ENCODE measurements at regions not wholly inside any gene's neighbourhood (a gene's known extent, or its start where the extent isn't known, plus 50 kb on each side); places are given as distances from the start of the nearest gene placed in this dataset.
"Not testable (repeated sequence)": the region's sequence is repeated elsewhere in the genome, so short reads cannot be mapped to it uniquely, and the experiment has no call there.

DNA sequence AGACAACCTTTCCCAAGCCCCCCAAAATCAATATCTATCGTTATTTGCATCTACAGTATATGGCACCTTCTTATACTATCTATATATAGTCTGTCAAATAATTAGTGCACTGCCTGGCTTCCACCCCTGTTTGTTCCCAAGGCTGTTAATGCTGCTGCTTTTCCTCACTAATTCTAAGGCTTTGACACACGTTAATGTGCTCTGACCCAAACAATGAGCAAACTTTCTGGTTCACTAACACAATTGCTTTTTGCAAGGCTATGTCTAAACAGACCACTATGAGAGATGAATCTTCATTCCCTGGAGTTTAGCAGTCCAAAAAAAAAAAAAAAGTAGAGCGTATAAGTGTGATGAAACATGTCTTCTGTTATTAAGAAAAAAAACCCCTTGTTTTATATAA, 360.9 kb upstream of the AGA start:
- 51 to 69% (median 56%) methylated on average over 3 of the region's 3 CpGs for WGBS, 5 donors
- no peak overlapping the region for H3K4me3 ChIP-seq
- no peaks in the 10 kb centered on the region for H3K27me3 ChIP-seq (replicated peaks in 1 of 7)
- TF ChIP-seq POLR2AphosphoS5 (IDR thresholded peaks at IDR 0.05) (no peak), POLR2A (IDR thresholded peaks at IDR 0.05) (no peak)
- intact Hi-C loops (cut with DNase I; ENCODE audit: low total_unique reads) = no loop called here
- DNase-seq = no peak
- H3K4me1 ChIP-seq = no peaks in the 10 kb centered on the region
- no peaks in the 10 kb centered on the region for H3K9me3 ChIP-seq
- no peak overlapping the region for H3K27ac ChIP-seq
- H3K36me3 ChIP-seq = no peaks in the 10 kb centered on the region

DNA sequence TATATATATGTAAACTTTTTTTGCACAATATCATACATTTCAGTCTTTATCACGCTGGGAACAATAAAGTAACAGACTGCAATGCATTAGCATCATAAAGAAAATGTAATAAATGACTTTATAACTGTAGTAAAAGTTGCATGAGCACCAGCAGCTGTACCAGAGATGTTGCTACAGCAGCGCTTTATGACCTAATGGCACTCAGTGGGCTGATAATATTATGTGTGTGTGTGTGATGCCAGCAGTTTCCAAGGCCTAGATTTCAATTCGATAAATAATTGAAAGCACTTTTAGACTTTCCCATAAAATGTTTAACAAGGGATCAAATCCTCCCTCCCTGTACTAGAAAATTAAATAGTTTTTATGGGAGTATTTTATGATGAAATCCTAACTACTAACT, 367.6 kb upstream of the AGA start:
- Histone ChIP-seq H3K4me3 (no peak overlapping the region), H3K27ac (no peak overlapping the region), H3K27me3 (replicated peaks in 1 of 7) (no peaks in the 10 kb centered on the region), H3K36me3 (no peaks in the 10 kb centered on the region), H3K9me3 (peaks cover 0 to under 1% (median 0%) of the 10 kb centered on the region in 8 donors), H3K4me1 (no peaks in the 10 kb centered on the region)
- WGBS, 5 donors = 75 to 88% (median 78%) methylated on average over 3 of the region's 3 CpGs
- intact Hi-C loops (cut with DNase I; ENCODE audit: low total_unique reads) = no loop called here
- TF ChIP-seq, protein P1, sequence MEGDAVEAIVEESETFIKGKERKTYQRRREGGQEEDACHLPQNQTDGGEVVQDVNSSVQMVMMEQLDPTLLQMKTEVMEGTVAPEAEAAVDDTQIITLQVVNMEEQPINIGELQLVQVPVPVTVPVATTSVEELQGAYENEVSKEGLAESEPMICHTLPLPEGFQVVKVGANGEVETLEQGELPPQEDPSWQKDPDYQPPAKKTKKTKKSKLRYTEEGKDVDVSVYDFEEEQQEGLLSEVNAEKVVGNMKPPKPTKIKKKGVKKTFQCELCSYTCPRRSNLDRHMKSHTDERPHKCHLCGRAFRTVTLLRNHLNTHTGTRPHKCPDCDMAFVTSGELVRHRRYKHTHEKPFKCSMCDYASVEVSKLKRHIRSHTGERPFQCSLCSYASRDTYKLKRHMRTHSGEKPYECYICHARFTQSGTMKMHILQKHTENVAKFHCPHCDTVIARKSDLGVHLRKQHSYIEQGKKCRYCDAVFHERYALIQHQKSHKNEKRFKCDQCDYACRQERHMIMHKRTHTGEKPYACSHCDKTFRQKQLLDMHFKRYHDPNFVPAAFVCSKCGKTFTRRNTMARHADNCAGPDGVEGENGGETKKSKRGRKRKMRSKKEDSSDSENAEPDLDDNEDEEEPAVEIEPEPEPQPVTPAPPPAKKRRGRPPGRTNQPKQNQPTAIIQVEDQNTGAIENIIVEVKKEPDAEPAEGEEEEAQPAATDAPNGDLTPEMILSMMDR (IDR thresholded peaks at IDR 0.05 in 8 of 11, conservative IDR thresholded peaks at IDR 0.05 in 3 of 11) = no peak
- TF ChIP-seq POLR2A (IDR thresholded peaks at IDR 0.05) (no peak), POLR2AphosphoS5 (IDR thresholded peaks at IDR 0.05) (no peak)
- DNase-seq = no peak

DNA sequence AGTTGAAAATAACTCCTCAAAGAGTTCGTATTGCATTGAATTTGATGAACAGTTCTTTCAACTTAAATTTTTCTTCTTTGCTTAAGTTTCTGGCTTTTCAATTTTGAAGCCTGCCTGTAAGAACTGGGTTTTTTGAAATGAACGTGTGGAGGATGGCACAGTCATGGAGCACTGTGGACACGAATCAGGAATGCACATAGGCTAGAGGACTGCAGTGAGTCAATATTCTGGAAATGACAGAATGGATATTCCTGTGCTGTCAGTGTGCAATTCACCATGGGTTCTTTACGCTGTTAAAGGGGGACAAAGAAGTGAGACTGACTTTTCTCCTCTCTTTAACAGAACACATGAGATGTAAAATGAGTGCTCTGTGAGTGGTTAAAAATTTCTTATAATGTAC, 368.0 kb upstream of the AGA start:
- intact Hi-C loops (cut with DNase I; ENCODE audit: low total_unique reads) = no loop called here
- WGBS, 5 donors = 75 to 80% (median 77%) methylated on average over 4 of the region's 4 CpGs
- H3K27ac ChIP-seq = no peak overlapping the region
- peaks cover 0 to 5% (median 0%) of the 10 kb centered on the region in 8 donors for H3K9me3 ChIP-seq
- H3K4me1 ChIP-seq = no peaks in the 10 kb centered on the region
- H3K27me3 ChIP-seq (replicated peaks in 1 of 7) = no peaks in the 10 kb centered on the region
- no peak overlapping the region for H3K4me3 ChIP-seq
- TF ChIP-seq POLR2A (IDR thresholded peaks at IDR 0.05) (no peak), POLR2AphosphoS5 (IDR thresholded peaks at IDR 0.05) (no peak)
- TF ChIP-seq, protein P1 (IDR thresholded peaks at IDR 0.05 in 8 of 11, conservative IDR thresholded peaks at IDR 0.05 in 3 of 11) = no peak
- H3K36me3 ChIP-seq = no peaks in the 10 kb centered on the region
- DNase-seq = no peak

DNA sequence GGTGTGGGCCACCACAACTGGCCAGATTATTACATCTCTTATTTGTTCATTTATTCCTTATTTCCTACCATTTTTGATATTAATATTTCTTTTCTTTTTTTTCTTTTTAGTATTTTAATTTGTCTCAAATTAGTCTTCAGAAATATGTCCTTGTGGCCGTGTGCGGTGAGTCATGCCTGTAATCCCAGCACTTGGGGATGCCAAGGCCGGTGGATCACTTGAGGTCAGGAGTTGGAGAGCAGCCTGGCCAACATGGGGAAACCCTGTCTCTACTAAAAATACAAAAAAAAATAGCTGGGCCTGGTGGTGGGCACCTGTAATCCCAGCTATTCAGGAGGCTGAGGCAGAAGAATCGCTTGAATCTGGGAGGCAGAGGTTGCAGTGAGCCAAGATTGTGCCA, 376.2 kb upstream of the AGA start:
- DNase-seq; H3K36me3 ChIP-seq; H3K4me3 ChIP-seq; H3K4me1 ChIP-seq; intact Hi-C loops (cut with DNase I; ENCODE audit: low total_unique reads); H3K27ac ChIP-seq; H3K27me3 ChIP-seq (replicated peaks in 1 of 7): not testable (repeated sequence)
- peaks cover 0 to 14% (median 0%) of the 10 kb centered on the region in 8 donors for H3K9me3 ChIP-seq
- 76 to 94% (median 90%) methylated on average over 4 of the region's 4 CpGs for WGBS, 5 donors

DNA sequence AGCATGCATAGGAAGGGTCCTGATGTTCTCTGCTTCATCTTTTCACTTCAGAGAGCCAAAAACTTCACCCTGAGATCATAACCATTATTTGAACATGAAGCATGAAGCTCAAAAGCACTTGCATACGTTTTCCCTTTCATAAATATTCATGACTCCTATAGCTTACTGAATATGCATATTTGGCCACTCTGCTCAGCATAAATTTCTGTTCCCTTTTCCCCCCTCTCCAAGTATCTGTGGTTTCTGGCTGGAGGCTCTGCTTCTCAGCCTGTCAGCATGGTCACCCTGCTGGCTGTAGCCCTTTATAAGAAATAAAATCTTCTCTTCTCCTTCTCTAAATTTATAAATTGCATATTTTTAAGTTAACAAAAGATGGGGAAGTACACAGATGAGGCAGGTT, 384.7 kb upstream of the AGA start:
- 17 to 45% (median 31%) methylated on average over 1 of the region's 1 CpG for WGBS, 5 donors
- TF ChIP-seq POLR2AphosphoS5 (IDR thresholded peaks at IDR 0.05) (no peak), POLR2A (IDR thresholded peaks at IDR 0.05) (no peak)
- TF ChIP-seq, protein P1 (IDR thresholded peaks at IDR 0.05 in 8 of 11, conservative IDR thresholded peaks at IDR 0.05 in 3 of 11) = no peak
- Histone ChIP-seq H3K4me3 (no peak overlapping the region), H3K27ac (no peak overlapping the region), H3K27me3 (replicated peaks in 1 of 7) (no peaks in the 10 kb centered on the region), H3K36me3 (no peaks in the 10 kb centered on the region), H3K9me3 (peaks cover 0 to 29% (median 12%) of the 10 kb centered on the region in 8 donors), H3K4me1 (no peaks in the 10 kb centered on the region)
- no peak for DNase-seq
- intact Hi-C loops (cut with DNase I; ENCODE audit: low total_unique reads) = no loop called here
